Umbilical cord (tissue), 1 donor: ENCODE measurements at regions not wholly inside any gene's neighbourhood (a gene's known extent, or its start where the extent isn't known, plus 50 kb on each side); places are given as distances from the start of the nearest gene placed in this dataset.
"Not testable (repeated sequence)": the region's sequence is repeated elsewhere in the genome, so short reads cannot be mapped to it uniquely, and the experiment has no call there.

Source experiments
- DNase-seq: peaks from one replicate; pipeline ENCODE4 v3.0.0-alpha.2; 2015; ENCODE audit warnings: low spot score

DNA sequence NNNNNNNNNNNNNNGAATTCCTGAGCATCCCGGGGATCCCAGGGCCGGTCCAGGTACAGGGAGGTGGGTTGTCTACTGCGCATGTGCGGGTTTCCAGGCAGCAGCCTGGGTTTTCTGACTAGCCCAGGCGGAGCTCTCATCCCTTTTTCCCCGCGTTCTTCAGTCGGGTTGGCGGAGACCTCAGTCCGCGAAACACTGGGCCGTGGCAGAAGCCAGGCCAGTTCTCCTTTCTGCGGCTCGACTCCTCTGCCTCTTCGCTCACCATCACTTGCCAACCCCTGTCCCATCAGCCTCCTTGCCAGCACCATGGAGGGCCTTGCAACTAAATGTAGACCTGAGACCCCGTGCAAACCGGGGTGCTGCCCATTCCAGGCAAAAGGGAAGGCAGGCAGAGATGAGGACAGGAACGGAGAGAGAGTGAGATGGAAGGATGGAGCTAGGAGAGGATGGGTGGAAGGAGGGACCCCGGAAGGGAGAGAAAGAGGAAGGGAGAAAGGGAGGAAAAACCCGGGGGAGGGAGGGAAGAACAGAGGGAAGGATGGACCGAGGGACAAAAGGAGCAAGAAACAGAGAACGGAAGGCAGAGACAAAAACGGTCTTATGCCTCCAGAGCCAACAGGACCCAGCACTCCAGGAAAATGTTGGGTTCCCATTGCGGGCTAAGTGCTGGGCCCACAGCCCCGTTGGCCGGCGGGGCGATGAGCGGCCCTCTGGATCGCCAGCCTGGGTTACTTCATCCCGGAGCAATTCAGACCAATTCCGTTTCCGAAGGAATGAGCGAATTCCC is 445.4 kb upstream of the DEFB115 start:
- DNase-seq = peak; percentile 31

DNA sequence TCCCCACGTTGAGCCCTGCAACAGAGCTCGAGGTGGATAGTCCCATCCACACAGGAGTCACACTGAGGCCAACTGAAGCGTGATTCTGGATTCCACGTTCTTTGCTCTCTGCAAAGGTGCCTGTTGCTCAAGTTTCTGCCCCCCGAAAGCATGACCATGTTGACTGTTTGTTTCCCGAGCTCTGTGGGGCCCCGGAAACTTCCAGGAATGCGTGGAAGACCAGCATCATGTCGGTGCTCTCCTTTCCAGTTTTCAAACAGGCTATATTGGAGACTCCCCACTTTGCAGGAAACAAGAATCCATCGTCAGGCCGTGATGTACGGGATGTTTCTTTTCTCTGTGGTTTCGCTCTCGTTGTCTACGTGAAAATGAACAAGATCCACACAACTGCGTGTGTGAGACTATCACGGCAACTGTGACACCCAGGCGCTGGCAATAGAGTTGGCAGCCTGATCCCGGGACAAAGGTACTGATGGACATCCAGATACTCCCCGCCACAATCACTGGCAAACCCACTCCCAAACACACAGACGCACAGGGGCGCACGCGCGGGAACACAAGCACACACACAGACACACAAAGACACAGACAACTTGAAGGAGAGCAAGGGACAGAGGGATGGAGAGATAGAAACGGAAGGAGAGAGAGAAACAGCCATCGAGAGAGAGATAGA is 444.6 kb upstream of the DEFB115 start:
- no peak for DNase-seq

DNA sequence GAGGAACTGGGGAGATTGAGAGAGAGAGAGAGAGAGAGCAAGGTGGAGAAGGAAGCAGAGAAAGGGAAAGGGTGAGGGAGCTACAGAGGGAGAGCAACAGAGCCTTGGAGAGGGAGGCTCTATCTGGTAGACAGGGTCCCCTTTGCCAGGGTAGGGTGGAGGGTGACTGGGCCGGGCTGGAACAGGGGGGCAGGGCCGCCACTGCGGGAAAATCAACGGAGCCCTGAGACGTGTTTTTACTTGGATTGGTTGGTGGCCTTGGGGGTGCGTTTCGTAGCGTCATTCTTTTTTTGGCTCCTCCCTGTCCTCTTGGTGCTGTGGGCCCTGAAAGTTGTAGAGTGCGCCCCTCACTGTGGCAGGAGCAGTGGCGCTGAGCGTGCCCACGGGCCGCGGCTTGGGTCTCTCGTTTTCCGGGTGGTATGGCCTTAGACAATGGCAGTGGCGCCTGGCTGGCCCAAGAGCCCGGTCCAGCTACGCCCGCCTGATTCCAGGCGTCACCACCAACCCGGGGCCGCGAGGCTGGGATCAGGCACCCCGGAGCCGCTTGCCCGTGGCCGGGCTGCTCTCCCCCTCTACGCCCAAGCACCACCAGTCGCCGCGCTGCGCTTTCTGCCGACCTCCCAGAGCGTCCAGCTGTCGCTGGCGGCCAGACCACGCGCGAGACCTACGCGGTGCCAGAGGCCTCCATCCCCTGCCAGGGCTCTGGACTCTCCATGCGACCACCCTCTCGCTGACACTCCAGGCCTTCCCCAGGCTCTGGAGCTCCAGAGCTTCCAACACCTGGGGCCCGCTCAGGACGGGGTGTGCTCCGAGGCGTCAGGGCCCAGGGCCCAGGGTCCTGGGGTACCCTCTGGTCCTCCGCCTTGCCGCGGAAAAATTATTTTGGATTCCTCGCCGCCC is 443.8 kb upstream of the DEFB115 start:
- not testable (repeated sequence) for DNase-seq

GRCh38 chr20:30814312-30814639 is 443.2 kb upstream of the DEFB115 start:
- not testable (repeated sequence) for DNase-seq

GRCh38 chr20:30815027-30815576 is 442.4 kb upstream of the DEFB115 start:
- DNase-seq = not testable (repeated sequence)

DNA sequence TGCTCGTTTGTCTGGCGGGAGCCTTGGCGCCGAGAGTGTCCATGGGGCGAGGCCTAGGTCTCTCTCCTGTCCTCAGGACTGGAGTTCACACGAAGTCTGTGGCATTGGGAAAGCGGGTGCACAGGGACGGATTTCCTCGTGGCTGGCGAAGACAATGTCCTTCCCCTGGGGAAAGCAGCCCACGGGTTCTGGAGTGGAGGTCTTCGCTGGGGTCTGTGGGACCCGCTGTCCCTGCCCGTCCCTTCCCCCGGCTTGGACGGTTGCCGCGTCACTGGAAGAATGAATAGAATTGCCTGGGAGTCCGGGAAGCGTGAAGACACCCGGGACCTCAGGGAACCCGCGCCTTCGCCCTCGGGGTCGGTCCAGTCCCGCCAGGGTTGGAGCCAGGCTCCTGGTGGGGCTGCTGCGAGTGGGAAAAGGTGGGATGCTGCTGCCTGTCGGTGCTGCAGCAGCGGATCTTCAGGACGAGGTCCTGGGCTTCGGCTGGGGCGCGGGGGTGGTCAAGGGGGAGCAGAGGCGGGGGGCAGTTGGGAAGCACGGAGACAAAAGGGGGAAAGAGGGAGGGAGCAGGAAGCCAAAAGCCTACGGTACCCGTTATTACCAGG is 441.8 kb upstream of the DEFB115 start:
- DNase-seq = no peak

DNA sequence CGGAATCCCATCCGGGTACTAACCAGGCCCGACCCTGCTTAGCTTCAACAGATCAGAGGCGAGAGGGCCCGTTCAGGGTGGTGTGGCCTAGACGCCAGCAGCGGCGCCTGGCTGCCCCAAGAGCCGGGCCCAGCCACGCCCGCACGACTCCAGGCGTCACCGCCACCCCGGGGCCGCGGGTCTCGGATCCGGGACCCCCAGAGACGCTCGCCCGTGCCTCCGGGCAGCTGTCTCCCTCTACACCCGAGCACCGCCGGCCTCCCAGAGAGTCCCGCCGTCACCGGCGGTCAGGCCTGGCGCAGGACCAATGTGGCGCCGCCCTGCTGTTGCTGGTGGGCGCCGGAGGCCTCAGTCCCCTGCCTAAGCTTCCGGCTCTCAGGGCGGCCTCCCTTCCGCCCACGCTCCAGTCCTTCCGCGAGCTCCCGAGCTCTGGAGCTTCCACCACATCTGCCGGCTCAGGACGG is 441.2 kb upstream of the DEFB115 start:
- no peak for DNase-seq

- not testable (repeated sequence) for DNase-seq
These were observed 435.8 kb upstream of the DEFB115 start for GRCh38 chr20:30821615-30822014.

GRCh38 chr20:30824666-30825065 is 432.8 kb upstream of the DEFB115 start:
- not testable (repeated sequence) for DNase-seq

- not testable (repeated sequence) for DNase-seq
These were observed 411.5 kb upstream of the DEFB115 start for GRCh38 chr20:30845923-30846322.

DNA sequence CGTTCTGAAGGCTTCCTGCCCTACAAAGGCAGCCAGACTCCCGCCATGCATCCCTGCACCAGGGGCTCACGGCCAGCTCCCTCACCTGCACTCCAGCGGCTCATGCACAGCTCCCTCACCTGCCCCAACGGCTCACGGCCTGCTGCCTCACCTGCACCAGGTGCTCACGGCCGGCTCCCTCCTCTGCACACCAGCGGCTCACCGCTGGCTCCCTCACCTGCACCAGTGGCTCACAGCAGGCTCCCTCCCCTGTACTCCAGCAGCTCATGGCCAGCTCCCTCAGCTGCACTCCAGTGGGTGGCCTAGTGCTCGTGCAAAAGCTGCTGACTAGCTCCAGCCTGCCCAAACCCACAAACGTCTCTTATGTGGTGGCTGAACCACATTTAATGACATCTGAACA is 389.2 kb upstream of the DEFB115 start:
- not testable (repeated sequence) for DNase-seq

DNA sequence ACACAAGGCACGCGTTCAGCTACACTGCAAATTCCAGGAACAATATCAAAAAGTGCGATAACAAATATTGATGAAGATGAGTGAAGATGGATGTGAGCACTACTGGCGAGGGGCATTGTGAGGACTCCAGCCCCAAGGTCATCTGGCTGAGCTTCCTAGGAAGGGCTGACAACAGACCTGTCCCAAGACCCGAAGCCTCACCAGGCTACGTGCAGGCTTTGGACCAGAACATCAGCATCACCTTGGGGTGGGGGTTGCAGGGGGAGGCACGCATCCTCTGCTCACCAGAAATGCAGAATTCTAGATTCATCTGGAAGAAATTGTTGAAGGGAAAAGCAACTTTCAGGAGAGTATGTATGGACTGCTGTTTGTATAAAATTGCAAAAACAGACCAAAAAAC is 386.3 kb upstream of the DEFB115 start:
- DNase-seq = not testable (repeated sequence)

DNA sequence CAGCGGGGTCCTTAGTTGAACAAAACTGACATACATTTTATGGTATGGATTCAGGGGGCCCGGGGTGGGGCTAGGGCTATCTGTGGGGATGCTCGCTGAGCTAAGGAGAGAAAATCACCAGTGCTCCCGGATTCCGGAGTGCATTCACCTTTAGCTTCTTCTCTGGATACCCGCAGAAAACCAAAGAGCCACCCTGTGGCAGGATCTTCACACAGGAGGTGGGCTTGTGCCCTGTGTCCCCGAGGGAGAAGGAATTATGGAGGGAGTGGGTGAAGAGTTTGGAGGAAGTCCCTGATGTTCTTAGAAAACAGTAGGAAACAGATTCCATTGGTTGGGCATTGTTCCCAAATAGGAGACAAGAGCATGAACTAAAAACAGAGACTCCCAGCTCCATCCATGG is 385.2 kb upstream of the DEFB115 start:
- not testable (repeated sequence) for DNase-seq

- DNase-seq = not testable (repeated sequence)
These were observed 381.6 kb upstream of the DEFB115 start for GRCh38 chr20:30875868-30876267.

DNA sequence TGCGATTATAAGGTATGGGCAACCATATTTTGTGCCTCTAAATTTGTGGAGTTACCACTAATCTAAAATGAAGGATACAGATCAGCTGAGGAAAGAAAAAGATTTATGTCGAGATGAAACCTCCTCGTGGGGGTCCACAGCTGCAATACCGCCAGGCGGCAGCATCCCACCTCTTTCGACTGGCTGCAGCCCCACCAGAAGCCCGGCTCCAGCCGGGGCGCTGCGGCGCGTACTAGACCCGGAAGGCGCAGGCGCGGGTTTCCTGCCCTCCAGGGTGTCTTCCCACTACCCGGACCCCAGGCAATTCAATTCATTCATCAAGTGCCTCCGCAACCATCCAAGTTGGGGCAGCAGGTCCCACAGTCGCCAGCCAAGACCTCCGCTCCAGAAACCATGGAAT is 366.1 kb upstream of the DEFB115 start:
- not testable (repeated sequence) for DNase-seq

DNA sequence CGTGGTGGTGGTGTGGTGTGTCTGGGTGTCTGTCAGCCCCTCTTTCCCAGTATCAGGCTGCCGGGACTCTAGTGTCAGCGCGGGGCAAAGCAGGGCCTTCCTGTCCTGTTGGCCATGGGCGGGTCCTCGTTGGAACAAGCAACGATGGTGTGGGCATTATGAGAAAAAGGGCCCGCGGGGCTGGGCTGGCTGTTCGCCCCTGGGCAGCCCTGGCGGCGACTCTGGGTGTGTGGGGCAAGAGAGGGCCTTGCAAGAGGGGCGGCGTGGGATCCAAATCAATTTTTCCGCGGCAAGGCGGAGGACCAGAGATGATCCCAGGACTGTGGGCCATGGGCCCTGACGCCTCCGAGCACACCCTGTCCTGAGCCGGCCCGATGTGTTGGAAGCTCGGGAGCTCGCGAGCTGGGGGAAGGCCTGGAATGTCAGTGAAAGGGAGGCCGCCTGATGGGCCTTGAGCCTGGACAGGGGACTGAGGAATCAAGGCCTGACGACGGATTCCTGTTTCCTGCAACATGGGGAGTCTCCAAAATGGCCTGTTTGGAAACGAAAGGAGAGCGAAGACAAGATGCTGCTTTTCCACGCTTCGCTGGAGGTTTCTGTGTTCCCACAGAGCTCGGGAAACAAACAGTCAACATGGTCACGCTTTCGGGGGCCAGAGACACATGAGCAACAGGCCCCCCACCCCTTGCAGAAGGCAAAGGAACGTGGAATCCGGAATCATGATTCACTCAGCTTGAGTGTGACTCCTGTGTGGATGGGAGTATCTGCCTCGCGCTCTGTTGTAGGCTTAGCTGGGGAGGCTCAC is 364.7 kb upstream of the DEFB115 start:
- DNase-seq = no peak

DNA sequence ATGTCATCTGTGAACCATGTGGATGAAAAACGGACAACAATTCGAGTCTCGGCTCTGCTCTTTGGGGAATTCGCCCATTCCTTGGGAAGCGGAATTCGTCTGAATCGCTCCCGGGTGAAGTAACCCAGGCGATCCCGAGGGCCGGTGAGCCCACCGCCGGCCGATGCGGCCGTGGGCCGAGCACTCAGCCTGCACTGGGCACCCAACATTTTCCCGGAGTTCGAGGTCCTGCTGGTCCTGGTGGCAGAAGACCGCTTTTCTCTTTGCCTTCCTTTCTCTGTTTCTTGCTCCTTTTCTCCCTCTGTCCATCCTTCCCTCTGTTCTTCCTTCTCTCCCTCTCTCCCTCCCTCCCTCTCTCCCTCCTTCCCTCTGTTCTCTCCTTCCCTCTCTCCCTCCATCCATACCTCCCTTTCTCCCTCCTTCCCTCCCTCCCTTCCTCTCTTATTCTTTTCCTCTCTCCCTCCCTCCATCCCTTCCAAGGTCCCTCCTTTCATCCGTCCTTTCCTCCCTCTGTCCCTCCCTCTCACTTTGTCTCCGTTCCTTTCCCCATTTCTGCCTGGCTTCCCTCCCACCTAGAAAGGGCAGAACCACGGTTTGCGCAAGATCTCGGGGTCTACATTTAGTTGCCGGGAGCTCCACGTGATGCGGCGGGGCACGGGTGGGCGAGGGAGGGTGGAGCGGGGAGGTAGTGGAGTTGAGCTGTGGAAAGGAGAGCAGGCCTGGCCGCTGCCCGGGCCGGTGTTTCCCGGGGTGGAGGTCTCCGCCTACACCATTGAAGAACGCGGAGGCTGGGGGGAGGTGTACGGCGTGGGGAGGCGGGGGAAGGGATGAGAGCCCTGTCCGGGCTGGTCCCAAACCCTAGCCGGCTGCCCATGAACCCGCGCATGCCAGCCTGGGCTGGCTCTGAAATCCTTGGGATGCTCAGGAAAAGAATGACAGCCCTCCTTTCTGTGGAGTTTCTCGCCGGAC is 363.8 kb upstream of the DEFB115 start:
- DNase-seq = not testable (repeated sequence)

DNA sequence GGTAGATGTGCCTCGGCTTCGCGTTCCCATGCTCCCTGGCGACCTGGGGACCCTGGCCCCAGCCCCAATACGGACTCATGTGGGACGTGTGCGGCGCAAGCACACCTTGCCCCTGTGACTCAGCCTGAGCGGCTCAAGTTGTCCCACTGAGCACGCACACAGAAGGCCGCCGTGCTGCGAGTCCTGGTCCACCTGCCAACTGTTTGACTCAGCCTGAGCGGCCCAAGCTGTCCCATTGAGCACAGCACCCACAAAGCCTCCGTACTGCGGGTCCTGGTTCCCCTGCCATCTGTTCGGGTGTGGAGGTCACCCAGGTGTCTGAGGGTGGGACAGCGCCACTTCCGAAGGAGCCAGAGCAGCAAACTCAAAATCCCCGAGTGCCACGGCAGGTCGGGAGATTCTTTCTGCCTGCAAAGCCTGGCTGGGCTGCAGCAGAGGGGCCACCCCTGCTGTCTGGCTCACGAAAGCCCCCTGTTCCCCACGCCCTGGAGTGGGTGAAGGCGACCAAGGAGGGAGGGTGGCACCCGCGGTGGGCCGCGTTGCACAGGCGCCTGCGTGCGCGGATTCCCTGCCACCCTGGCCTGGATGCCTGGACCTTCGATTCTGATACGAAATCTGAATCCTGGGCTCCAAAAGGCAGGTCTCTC is 362.6 kb upstream of the DEFB115 start:
- DNase-seq = not testable (repeated sequence)

- not testable (repeated sequence) for DNase-seq
These were observed 362.1 kb upstream of the DEFB115 start for GRCh38 chr20:30895354-30895711.
